ENCODE measurements at regions not wholly inside any gene's neighbourhood (a gene's known extent, or its start where the extent isn't known, plus 50 kb on each side); places are given as distances from the start of the nearest gene placed in this dataset.

- DNase-seq: no peak
Measured at GRCh38 chr3:118425272-118425837, 609.3 kb downstream of the IGSF11 start.

GRCh38 chr3:118433825-118434224 lies 600.8 kb downstream of the IGSF11 start:
- DNase-seq: no peak

- DNase-seq: no peak
Measured at GRCh38 chr3:118435851-118436350, 598.7 kb downstream of the IGSF11 start.

GRCh38 chr3:118436697-118437262 lies 597.9 kb downstream of the IGSF11 start:
- DNase-seq: no peak

- DNase-seq: no peak
Measured at GRCh38 chr3:118445036-118445435, 589.6 kb downstream of the IGSF11 start.

GRCh38 chr3:118447339-118447738 lies 587.3 kb downstream of the IGSF11 start:
- DNase-seq: no peak

- no peak for DNase-seq
Measured at GRCh38 chr3:118466795-118467330, 567.8 kb downstream of the IGSF11 start.

GRCh38 chr3:118468801-118469200 lies 565.8 kb downstream of the IGSF11 start:
- no peak for DNase-seq

- DNase-seq: no peak
Measured at GRCh38 chr3:118472586-118472985, 562.1 kb downstream of the IGSF11 start.

- DNase-seq: no peak
Measured at GRCh38 chr3:118473343-118473742, 561.3 kb downstream of the IGSF11 start.

- no peak for DNase-seq
Measured at GRCh38 chr3:118476885-118477618, 557.6 kb downstream of the IGSF11 start.

GRCh38 chr3:118477768-118478167 lies 556.9 kb downstream of the IGSF11 start:
- no peak for DNase-seq

- no peak for DNase-seq
Measured at GRCh38 chr3:118478706-118479276, 555.9 kb downstream of the IGSF11 start.

- no peak for DNase-seq
Measured at GRCh38 chr3:118479376-118479775, 555.3 kb downstream of the IGSF11 start.

GRCh38 chr3:118480101-118480860 lies 554.4 kb downstream of the IGSF11 start:
- DNase-seq: no peak

GRCh38 chr3:118485693-118486092 lies 549.0 kb downstream of the IGSF11 start:
- DNase-seq: no peak

- DNase-seq: no peak
Measured at GRCh38 chr3:118487734-118488133, 546.9 kb downstream of the IGSF11 start.

GRCh38 chr3:118488732-118489131 lies 545.9 kb downstream of the IGSF11 start:
- no peak for DNase-seq

GRCh38 chr3:118495206-118495605 lies 539.4 kb downstream of the IGSF11 start:
- no peak for DNase-seq

GRCh38 chr3:118497274-118497673 lies 537.4 kb downstream of the IGSF11 start:
- DNase-seq: no peak

- DNase-seq: no peak
Measured at GRCh38 chr3:118501152-118501551, 533.5 kb downstream of the IGSF11 start.

- DNase-seq: no peak
Measured at GRCh38 chr3:118504906-118505305, 529.7 kb downstream of the IGSF11 start.

- no peak for DNase-seq
Measured at GRCh38 chr3:118505784-118506183, 528.9 kb downstream of the IGSF11 start.

Measured in KG1 (cell line).